Endodermal cell (in vitro differentiated cells): ENCODE measurements at regions not wholly inside any gene's neighbourhood (a gene's known extent, or its start where the extent isn't known, plus 50 kb on each side); places are given as distances from the start of the nearest gene placed in this dataset.
A peak's percentile ranks its signal among the peaks of the same experiment; 100 is the strongest.

ENCODE experiments used
- DNase-seq: peaks from one replicate; pipeline ENCODE4 v3.0.0-alpha.2; 2017
- H3K27ac ChIP-seq: 2 replicates; pipeline ENCODE4 v1.5.1; 2013; ENCODE audit warnings: mild to moderate bottlenecking, low read depth, low read length, moderate library complexity
- H3K27me3 ChIP-seq: 2 replicates; pipeline ENCODE4 v1.6.1; 2013; ENCODE audit warnings: mild to moderate bottlenecking, low read length, moderate library complexity; ENCODE audit not compliant: insufficient read depth, control insufficient read depth, poor library complexity, severe bottlenecking
- H3K36me3 ChIP-seq: 2 replicates; pipeline ENCODE4 v1.7.0; 2013; ENCODE audit warnings: mild to moderate bottlenecking, low read length, moderate library complexity; ENCODE audit not compliant: control insufficient read depth, insufficient read depth
- H3K4me1 ChIP-seq: one replicate; pipeline ENCODE4 v1.7.0; 2013; ENCODE audit warnings: low read length; ENCODE audit not compliant: control insufficient read depth, insufficient read depth
- H3K4me3 ChIP-seq: 2 replicates; pipeline ENCODE4 v1.5.1; 2013; ENCODE audit warnings: mild to moderate bottlenecking, low read length, moderate library complexity
- H3K9ac ChIP-seq: 2 replicates; pipeline ENCODE4 v1.6.1; 2013; ENCODE audit warnings: mild to moderate bottlenecking, low read length, moderate library complexity; ENCODE audit not compliant: poor library complexity, severe bottlenecking; ENCODE audit errors: extremely low read depth
- H3K9me3 ChIP-seq: 2 replicates; pipeline ENCODE4 v1.6.1; 2013; ENCODE audit warnings: mild to moderate bottlenecking, low read length, moderate library complexity; ENCODE audit not compliant: control insufficient read depth
- H3K27ac Mint-ChIP-seq: 2 replicates; pipeline ENCODE4 v1.8.0; 2020; ENCODE audit warnings: mixed read lengths
- H3K27me3 Mint-ChIP-seq: 2 replicates; pipeline ENCODE4 v1.8.0; 2021; ENCODE audit warnings: mild to moderate bottlenecking, mixed read lengths; ENCODE audit not compliant: insufficient read depth
- H3K36me3 Mint-ChIP-seq: 2 replicates; pipeline ENCODE4 v1.8.0; 2020; ENCODE audit warnings: low read depth, mixed read lengths
- H3K4me1 Mint-ChIP-seq: 2 replicates; pipeline ENCODE4 v1.8.0; 2020; ENCODE audit warnings: mixed read lengths
- H3K4me3 Mint-ChIP-seq: 2 replicates; pipeline ENCODE4 v1.8.0; 2020; ENCODE audit warnings: mild to moderate bottlenecking, moderate library complexity, mixed read lengths
- H3K9me3 Mint-ChIP-seq: 2 replicates; pipeline ENCODE4 v1.8.0; 2020; ENCODE audit warnings: mild to moderate bottlenecking, mixed read lengths
- CTCF ChIP-seq: fragments of 200-600 bp; sonication (generic); conservative IDR thresholded peaks from 2 replicates; pipeline ENCODE4 v1.5.0; 2021; ENCODE audit warnings: antibody characterized with exemption, mild to moderate bottlenecking
- WGBS, 2 experiments: methylation state at CpG; one replicate each; pipeline versions ENCODE4 v1.1.5 to v1.1.7; 2013; ENCODE audit warnings: missing lambda C conversion rate in 2 of 2, mixed read lengths in 1 of 2; ENCODE audit not compliant: insufficient coverage in 1 of 2, insufficient read length in 1 of 2; 5-methylcytosine and 5-hydroxymethylcytosine counted together

GRCh38 chr11:71373791-71374454 is 74.3 kb downstream of the DHCR7 start:
- DNase-seq, result no peak
- H3K4me3 Mint-ChIP-seq, result no peak overlapping the region
- peaks cover 38% of the 10 kb centered on the region for H3K27me3 Mint-ChIP-seq
- TF ChIP-seq CTCF, result no peak
- no peaks in the 10 kb centered on the region for H3K4me1 Mint-ChIP-seq
- no peaks in the 10 kb centered on the region for H3K4me1 ChIP-seq
- H3K36me3 ChIP-seq, result no peaks in the 10 kb centered on the region
- no peaks in the 10 kb centered on the region for H3K36me3 Mint-ChIP-seq
- peaks cover 6% of the 10 kb centered on the region for H3K9me3 Mint-ChIP-seq
- no peak overlapping the region for H3K9ac ChIP-seq
- H3K27me3 ChIP-seq, result peaks cover 22% of the 10 kb centered on the region
- no peak overlapping the region for H3K4me3 ChIP-seq
- H3K27ac Mint-ChIP-seq, result no peak overlapping the region
- H3K9me3 ChIP-seq, result no peaks in the 10 kb centered on the region
- 75 to 79% methylated on average over 4 to 7 of the region's 7 CpGs for WGBS, 2 experiments
- no peak overlapping the region for H3K27ac ChIP-seq

- H3K9me3 Mint-ChIP-seq, result peaks cover 6% of the 10 kb centered on the region
- Histone ChIP-seq H3K9ac (no peak overlapping the region), H3K9me3 (no peaks in the 10 kb centered on the region), H3K27ac (no peak overlapping the region), H3K4me3 (no peak overlapping the region), H3K36me3 (no peaks in the 10 kb centered on the region), H3K27me3 (peaks cover 21% of the 10 kb centered on the region), H3K4me1 (no peaks in the 10 kb centered on the region)
- no peak for DNase-seq
- peaks cover 31% of the 10 kb centered on the region for H3K27me3 Mint-ChIP-seq
- H3K27ac Mint-ChIP-seq, result no peak overlapping the region
- no peaks in the 10 kb centered on the region for H3K4me1 Mint-ChIP-seq
- H3K4me3 Mint-ChIP-seq, result no peak overlapping the region
- 83 to 86% methylated on average over 5 to 9 of the region's 9 CpGs for WGBS, 2 experiments
- no peaks in the 10 kb centered on the region for H3K36me3 Mint-ChIP-seq
- peak; percentile 73 for TF ChIP-seq CTCF
Observed at GRCh38 chr11:71372693-71373657, 75.2 kb downstream of the DHCR7 start.

GRCh38 chr11:71371674-71372069 is 76.5 kb downstream of the DHCR7 start:
- Histone ChIP-seq H3K36me3 (no peaks in the 10 kb centered on the region), H3K27ac (no peak overlapping the region), H3K27me3 (peaks cover 14% of the 10 kb centered on the region), H3K4me1 (no peaks in the 10 kb centered on the region), H3K9me3 (no peaks in the 10 kb centered on the region), H3K9ac (no peak overlapping the region), H3K4me3 (no peak overlapping the region)
- H3K27me3 Mint-ChIP-seq, result peaks cover 19% of the 10 kb centered on the region
- peak; percentile 40 for TF ChIP-seq CTCF
- 90 to 94% methylated on average over 2 of the region's 2 CpGs for WGBS, 2 experiments
- H3K4me3 Mint-ChIP-seq, result no peak overlapping the region
- no peaks in the 10 kb centered on the region for H3K36me3 Mint-ChIP-seq
- H3K9me3 Mint-ChIP-seq, result peaks cover 6% of the 10 kb centered on the region
- H3K4me1 Mint-ChIP-seq, result no peaks in the 10 kb centered on the region
- DNase-seq, result no peak
- H3K27ac Mint-ChIP-seq, result no peak overlapping the region
